GM19351 (cell line): ENCODE measurements at regions not wholly inside any gene's neighbourhood (a gene's known extent, or its start where the extent isn't known, plus 50 kb on each side); places are given as distances from the start of the nearest gene placed in this dataset.

Experiments used
- ATAC-seq: cut with Tn5 transposase; IDR thresholded peaks from one replicate; pipeline ENCODE4 v1.9.1; 2021; ENCODE audit warnings: mild to moderate bottlenecking, moderate library complexity; ENCODE audit not compliant: unreplicated experiment

DNA sequence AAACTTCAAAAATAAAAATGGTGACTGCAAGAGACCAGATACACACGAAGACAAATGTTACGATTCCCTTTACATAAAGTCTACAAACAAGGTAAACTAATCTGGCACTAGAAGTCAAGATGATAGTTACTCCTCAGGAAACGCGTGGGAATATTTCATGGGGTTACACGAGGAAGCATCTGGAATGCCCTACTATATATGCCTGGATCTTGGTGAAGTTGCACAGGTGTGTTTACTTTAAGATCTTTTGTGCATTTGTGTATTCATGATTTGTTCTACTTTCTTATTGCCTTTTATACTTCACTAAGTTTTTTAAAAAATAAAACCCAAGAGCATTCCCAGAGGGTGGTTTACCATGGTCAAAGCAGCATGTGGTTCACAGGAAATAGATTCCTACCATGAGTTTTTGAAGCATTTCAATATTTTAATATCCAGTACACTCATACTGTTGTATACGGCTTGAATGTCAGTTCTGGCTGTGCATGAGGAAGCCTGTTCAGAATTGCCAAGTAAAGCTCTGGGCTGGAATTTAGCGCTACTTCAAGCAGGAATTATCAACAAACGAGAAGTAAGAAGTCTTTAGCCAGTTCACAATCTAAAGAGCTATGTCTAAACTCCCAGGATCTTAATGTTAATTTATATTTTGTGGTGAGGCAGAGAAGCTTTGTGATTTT lies 239.8 kb upstream of the KLHL1 start:
- ATAC-seq: no peak

DNA sequence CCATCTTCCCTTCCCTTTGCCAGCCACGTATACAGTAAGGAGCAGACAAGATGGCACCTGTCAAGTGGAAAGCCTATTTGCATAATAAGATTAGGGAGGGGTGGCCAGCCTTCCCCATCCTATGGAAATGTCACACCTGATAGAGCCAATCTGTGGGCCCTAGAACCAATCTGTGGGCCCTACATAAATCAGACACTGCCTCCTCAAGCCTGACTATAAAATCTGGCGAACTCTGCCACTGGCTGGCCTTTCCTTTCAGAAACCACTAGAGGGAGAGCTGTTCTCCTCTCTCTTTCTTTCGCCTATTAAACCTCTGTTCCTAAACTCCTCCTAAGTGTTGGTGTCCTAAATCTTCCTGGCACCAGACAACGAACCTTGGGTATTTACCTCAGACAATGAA lies 231.5 kb upstream of the KLHL1 start:
- no peak for ATAC-seq

DNA sequence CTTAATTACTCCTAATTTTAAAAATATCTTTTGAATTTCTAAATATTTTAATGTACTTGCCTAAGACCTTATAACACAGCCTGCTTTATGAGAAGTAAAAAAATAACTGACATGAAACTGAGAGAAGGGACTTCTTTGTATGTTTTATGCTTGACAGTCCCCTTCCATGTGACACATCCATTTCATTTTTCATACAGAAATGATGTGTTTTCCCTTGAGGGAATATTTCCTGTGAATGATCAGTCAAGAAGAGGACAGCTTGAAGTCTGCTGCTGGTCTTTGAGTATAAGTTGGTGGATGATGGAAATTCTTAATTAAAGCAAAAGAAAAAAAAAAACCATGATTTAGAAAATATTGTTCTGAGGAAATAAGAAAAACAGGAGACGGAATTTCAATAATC lies 230.4 kb upstream of the KLHL1 start:
- ATAC-seq: no peak

DNA sequence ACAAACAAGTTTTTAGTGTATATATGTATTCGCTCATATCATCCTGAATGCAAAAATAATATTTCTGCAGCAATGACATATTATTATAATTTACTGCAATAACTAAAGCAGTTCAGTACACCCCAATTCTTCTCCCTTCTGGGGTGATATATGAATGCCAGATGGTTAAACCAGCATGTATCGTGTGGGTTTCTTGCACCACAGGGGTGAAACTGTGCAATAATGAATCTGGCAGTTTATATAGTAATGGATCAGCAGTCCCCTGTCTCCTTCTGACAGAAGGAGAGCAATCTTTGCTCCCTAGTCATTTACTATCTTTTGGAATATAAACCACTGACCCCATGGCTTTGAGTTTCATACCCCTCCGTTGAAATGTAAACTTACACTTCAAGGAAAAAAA lies 228.6 kb upstream of the KLHL1 start:
- no peak for ATAC-seq

DNA sequence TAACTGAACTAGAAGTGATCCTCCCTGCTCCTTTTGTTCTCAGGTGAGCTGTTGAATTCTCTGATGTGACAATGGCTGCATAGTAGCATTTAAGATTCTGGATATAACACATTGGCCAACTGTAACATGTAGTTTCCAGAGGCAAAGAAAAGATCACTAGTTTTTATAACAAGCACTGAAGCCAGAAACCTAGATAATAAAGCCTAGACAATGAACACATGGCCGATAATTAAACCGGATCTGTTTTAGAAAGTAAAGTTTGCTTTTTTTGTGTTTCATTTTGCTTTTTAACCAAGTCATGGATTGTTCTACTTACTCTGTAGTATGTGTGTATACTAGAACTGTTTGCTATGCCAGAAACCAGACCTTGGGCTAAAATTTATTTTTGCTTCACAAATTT lies 225.5 kb upstream of the KLHL1 start:
- no peak for ATAC-seq

DNA sequence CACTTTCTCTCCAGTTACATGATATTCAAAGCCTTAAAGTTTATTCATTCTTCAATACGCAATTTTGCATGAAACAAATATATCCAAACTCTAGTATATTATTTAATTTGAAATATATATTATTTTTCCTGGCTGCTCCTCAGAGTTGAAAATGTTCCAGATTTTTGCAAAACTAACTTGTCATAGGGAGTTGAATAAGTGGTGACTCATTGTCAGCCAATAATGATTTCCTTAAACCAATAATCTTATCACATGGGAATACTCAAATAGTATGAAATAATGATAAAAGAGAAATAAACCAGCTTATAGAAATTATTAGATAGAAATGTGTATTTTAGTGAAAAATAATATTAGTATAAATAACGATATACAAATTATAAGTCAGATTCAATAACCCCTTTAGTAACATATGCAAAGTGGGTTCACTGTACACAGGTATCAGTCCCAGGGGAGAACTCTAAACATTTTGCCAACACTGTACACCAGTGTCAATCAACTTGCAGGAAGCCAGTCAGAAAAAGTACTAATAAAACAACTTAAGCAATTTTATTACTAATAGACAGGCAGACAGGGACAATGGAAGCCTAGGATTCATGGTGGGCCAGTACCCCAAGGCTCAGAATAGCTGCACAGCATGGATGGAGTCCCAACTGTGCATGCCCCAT lies 222.6 kb upstream of the KLHL1 start:
- no peak for ATAC-seq

DNA sequence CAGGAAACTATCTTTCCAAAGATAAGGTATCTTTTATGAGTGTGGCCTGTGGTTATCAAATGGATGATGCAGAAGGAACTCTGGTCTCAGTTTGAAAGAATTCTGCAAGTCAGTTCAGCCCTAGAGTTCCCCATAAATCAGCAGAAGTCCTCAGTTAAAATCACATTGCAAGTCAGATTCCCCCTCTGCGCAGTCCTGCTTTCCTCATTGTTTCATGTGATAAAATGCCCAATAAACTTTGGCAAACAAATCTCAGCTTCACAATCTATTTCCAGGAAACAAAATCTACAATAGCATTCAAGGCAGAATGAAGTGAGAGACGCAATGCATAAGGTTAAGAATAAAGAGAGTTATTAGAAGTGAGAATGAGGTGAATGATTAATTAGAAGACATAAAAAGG lies 216.3 kb upstream of the KLHL1 start:
- no peak for ATAC-seq

DNA sequence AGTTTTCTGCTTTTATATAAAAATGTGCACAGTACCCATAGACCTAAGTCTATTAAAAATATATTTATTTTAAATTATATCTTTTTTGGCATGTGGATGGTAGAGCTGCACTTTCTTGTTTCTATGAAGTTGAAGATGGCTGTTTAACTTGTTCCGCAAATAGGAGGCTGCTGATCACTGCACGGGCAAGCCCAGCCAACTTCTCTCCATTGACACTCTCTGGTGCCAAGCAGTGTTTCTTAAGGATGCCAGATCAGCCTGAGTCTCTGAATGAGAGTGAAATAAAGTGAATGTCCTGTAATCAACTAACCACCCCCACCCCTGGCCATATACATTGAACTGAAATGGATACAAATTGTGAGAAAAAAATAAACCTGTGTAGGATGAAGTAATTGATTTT lies 202.9 kb upstream of the KLHL1 start:
- no peak for ATAC-seq

DNA sequence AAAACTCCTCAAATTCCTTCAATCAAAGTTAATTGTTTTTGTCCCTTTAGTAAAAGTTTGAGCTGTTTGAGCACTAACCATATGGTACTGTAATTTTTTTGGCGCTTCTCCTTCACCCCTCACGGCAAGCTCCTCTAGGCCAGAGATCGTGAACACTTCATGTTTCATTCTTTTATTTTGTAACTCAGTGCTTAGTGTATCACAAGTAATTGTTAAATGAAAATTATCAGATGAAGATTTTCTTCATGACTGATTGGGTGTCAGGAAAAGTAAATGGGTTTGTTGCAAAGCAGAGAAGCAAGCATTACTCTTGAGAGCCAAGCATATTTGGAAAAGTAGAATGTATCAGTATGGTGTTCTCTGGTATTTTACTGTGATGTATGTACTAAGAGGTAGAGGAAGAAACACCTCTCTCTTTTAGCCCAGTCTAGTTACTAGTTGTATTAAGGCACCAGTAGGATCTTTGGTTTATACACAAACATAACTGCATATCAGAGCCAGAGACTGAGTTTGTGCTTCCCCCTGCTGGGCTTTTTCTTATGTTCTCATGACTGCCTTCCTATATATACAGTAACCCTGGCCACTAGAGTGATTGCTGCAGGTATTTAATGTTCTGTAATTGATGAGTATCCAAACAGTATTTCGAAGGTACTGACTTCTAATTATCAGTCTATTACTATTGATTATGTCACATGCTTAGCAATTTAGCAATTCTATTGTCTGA lies 202.3 kb upstream of the KLHL1 start:
- no peak for ATAC-seq

DNA sequence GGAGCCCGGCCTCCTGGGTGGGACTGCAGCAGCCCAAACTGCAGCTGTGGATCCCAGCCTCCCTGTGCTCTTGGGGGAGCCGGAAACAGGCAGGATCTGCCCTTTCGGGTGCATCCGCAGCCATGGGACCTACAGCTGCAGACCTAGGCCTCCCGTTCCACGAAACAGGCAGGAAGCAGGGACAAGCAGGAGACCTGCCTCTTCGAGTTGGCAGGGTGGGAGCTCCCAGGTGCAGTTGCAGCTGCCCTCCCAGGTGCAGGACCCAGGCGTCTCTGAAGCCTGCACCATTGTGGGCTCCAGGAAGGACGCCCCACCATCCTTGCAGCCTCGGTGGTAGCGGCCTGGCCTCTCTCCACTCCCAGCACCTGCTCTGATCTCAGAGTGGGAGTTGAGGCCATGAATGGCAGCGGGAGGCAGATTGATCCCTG lies 189.0 kb upstream of the KLHL1 start:
- ATAC-seq: no peak

DNA sequence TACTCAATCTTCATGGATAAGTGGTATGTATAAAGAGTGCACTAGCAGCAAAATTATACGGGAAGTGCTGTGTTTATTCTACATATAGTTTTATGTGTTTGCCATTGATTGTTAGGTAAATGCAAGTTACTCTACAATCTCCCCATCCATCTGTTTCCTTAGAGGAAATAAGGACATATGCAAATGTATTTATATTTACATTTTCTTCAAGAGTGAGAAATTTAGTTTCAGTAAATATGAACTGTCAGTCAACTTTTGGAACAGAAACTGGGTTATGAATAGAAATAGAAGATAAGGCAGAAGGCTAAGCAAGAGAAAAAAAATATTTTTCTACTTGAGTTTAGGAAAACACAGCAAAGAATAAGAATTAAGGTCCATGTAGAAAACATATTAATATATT lies 176.1 kb upstream of the KLHL1 start:
- no peak for ATAC-seq

DNA sequence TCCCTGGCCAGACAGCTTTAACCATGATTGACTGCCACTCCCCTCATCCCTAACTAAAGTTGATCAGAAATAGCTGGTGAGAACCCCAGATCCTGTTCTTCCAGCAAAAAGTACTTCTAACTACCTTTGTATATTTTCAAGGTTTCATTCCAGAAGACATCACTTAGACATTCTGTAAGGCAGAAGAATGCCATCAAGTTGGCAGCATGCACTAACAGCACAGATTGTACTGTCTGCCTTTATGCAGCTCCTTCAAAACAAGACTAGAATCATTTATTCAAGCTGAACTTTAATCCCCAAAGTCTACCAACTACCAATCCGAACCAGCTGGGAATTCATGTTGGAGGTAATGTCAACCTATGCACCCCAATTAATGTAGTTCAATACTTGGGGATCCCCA lies 167.6 kb upstream of the KLHL1 start:
- no peak for ATAC-seq

DNA sequence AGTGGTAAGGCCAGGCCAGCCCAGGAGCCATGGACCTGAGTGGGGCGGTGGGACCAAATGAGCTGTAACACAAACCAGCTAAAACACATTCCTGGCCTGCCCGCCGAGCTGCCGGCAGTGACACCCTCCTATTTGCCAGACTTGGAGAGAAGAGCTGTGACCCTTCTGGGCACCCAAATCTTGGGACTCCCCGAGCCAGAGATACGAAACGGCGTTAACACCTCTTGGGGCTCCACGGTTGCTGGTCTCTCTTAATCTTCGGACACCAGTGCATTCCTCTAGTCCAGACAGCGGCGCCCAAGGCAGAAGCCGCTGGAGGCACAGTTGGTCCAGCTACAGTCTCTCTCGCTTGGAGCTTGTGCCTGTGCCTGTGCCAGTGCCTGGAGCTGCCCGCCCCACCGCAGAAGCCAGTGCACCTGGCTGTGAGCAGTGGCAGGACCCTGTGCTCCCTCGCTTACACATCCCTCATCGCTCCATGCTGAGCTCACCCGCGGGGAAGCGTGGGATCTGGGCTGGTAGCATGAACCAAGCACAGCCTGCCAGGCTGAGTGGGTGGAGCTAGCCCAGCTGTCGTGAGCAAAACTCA lies 147.2 kb upstream of the KLHL1 start:
- ATAC-seq: no peak

DNA sequence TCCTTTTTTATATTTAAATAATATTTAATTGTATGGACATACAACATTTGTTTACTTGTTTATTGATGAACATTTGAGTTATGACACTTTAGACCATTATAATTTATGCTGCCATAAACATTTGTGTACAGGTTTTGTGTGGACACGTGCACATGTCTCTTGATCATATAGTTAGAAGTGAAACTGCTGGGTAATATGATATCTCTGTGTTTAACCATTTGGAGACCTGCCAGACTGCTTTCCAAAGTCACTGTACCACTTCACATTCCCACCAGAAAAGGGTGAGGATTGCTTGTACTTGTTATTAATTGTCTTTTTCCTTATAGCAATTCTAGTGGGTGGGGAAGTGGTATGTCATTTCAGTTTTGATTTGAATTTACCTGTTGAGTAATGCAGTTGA lies 145.6 kb upstream of the KLHL1 start:
- ATAC-seq: no peak

DNA sequence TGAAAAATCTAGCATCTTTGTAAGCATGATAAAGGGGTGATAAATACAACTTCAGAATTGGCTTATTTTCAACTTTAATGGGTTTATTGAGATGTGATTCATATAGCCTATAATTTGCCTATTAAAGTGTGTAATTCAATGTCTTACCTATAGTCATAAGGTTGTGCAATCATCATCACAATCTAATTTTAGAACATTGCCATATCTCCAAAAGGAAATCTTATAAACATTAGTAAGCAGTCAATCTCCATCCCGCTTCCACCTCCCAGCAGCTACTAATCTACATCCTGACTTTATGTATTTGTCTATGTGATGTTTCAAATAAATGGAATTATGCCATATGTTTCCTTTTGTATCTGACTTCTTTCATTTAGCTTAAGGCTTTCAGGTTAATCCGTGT lies 145.2 kb upstream of the KLHL1 start:
- ATAC-seq: no peak

DNA sequence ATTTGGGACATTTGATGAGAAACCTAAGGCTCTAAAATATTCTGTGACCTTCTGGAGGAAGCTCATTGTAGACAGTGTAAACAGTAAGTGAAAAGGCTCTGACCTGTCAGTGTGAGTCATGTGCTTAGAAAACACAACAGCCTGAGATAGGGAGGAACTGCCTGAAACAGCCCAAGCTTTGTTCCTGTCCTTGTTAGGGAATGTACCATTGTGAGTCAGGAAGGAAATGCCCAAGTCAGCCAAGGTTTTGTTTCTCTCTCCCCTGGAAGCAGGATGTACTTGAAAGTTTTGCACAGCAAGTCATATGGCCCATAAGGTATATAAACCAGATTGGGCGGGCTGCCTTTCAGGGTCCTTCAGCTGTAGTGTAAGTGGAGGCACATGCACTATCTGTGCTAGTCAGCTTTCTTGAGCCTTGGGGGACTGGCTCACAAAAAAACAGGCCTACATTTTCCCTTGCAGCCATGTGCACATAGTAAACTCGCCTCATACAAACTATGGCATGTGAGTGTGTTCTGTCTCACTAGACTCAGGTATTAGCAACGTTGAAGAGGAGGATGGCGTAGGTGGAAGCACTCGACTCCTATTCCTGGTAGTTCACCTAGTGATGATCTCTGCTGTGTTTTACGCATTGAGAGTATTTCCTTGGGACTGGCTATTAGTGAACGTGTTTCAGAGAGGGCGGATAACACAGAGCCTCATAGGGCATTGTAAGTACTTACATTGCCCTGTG lies 141.2 kb upstream of the KLHL1 start:
- ATAC-seq: no peak

DNA sequence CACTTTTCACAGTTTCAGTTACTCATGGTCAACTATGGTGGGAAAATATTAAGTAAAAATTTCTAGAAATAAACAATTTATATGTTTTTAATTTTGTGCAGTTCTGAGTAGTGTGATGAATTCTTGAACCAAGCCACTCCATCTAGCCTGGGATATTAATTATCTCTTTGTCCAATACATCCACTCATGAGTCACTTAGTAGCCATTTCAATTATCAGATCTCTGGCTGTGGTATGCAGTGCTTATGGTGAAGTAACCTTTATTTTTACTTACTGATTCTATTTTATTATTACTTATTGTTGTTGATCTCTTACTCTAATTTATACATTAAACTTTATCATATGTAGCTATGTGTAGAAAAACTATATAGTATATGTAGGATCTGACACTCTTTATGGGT lies 128.9 kb upstream of the KLHL1 start:
- ATAC-seq: no peak

DNA sequence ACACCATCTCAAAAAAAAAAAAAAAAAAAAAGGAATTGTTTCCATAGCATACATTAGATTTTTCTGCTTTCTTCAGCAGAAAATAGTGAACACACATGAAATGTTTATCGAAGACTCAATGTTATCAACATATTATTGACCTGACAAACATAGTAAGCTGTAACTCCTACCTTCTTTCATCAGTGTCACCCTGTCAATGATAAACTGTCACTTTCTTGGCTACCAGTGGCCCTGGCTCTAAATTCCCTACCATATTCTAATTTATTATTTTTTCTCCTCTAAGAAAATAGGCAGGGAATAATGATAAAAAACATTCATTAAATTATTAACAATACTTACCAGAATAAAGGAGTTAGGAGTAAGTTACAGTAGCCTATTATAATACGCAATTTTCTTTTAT lies 127.3 kb upstream of the KLHL1 start:
- no peak for ATAC-seq

DNA sequence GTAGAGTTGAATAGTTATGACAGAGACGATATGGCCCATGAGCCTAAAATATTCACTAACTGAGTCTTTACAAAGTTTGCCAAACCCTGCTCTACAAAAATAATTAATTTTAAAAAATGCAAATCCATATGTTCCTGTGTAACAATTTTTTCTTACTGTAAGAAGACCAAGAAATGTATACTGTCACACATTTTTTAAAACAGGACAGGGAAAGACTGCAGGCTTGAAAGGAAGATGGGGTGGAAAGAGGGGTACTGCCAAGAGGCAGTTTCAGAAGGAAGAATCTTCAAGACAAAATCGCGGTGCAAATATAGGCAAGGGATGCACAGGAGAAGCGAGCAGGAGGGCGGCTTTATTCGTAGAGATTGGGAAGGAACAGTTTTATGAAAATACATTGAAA lies 115.7 kb upstream of the KLHL1 start:
- ATAC-seq: no peak

DNA sequence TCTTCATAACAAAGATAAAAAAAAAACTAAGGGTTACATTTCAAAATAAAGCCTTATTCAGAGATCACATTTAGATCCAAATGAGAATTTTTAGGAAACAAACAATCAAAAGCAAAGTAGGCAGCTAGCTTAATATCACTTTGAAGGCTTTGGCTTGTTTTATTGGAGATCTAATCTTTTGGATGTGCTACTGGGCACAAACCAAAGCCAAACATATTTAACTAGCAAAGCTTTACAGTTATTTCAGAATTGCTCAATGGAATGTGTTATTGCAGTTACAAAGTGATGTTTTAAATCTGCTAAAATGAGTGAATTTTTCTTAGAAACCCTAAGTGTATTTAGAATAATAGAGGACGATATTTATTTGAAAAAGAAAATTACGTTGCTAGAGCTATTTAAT lies 114.7 kb upstream of the KLHL1 start:
- no peak for ATAC-seq

DNA sequence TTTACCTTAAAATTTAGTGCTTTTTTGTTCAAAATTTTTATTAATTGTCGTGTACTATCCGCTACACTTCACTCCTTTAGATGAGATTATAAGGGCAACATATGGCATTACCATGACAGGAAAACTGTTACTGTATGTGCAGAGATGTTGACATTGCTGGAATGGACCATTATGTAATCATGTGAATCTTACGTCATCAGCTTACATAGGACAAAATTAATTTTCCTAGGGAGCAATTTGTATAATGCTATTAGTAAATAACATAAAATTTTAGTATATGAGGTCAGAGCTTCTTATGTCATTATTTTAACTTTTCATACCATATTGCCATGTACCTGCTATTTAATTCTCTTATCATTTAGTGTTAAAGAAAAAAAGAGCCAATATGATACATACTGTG lies 110.4 kb upstream of the KLHL1 start:
- ATAC-seq: no peak
